ENCODE measurements at regions not wholly inside any gene's neighbourhood (a gene's known extent, or its start where the extent isn't known, plus 50 kb on each side); places are given as distances from the start of the nearest gene placed in this dataset.

- no peak for TF ChIP-seq CTCF (IDR thresholded peaks at IDR 0.05)
- no peak for TF ChIP-seq POLR2A (IDR thresholded peaks at IDR 0.05)
Measured at GRCh38 chr5:84650429-84650828, 265.7 kb upstream of the EDIL3 start.

Measured in heart left ventricle (tissue), 13 donors.